Effector memory CD4-positive, alpha-beta T cell (primary cell): ENCODE measurements at regions not wholly inside any gene's neighbourhood (a gene's known extent, or its start where the extent isn't known, plus 50 kb on each side); places are given as distances from the start of the nearest gene placed in this dataset.

Source experiments
- DNase-seq, 3 donors: peaks; one replicate each; pipeline ENCODE4 v3.0.0-alpha.2; 2020
- H3K27ac ChIP-seq: 2 replicates; pipeline ENCODE4 v1.7.0; 2013; ENCODE audit warnings: mild to moderate bottlenecking, low read length, moderate library complexity; ENCODE audit not compliant: insufficient read depth, poor library complexity, severe bottlenecking
- H3K27me3 ChIP-seq: replicated peaks from 2 replicates; pipeline ENCODE4 v1.7.0; 2013; ENCODE audit warnings: mild to moderate bottlenecking, low read length; ENCODE audit not compliant: insufficient read depth, control insufficient read depth, poor library complexity, severe bottlenecking
- H3K36me3 ChIP-seq: 2 replicates; pipeline ENCODE4 v1.7.0; 2013; ENCODE audit warnings: mild to moderate bottlenecking, low read length, moderate library complexity; ENCODE audit not compliant: control insufficient read depth, insufficient read depth
- H3K4me1 ChIP-seq: 2 replicates; pipeline ENCODE4 v1.7.0; 2013; ENCODE audit warnings: low read length, mild to moderate bottlenecking; ENCODE audit not compliant: control insufficient read depth, insufficient read depth, poor library complexity, severe bottlenecking
- H3K4me3 ChIP-seq: 2 replicates; pipeline ENCODE4 v1.7.0; 2013; ENCODE audit warnings: low read length, low read depth, mild to moderate bottlenecking; ENCODE audit not compliant: insufficient read depth, poor library complexity, severe bottlenecking
- H3K9me3 ChIP-seq: 2 replicates; pipeline ENCODE4 v1.7.0; 2013; ENCODE audit warnings: mild to moderate bottlenecking, low read length, moderate library complexity; ENCODE audit not compliant: control insufficient read depth

DNA sequence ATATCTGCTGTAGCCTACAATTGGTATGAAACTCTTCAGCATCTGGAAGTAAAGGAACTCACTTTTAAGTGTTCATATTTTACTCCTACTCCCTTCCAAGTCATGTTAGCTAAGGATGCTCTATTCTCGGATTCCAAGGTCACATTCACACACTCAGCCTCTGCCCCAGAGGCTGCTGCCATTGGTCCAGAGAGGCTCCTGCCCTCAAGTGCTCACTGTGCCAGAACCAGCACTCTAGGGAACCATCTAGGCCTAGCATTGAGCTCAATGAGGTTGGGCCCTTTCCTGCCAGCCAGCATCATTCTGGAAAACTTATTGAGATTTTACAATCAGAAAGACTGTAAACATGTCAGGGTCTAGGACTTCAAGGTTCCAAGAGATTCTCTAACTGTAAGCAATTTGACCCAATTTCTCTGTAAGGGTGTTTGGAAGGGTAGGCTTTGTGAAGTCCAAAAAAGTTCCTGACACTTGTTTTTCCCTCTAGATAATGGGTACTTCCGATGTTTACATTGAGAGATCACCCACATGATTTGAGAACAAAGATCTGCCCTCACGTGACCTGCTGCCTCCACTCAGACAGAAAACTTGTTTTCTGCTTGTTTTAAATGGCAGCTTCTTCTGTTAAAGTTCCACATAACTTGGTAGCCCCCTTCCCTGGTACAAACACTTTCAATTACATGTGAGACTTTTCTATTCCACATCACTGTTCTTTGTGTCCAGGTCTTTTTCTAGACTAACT, 94.9 kb downstream of the MAB21L3 start:
- Histone ChIP-seq H3K27me3 (no peaks in the 10 kb centered on the region), H3K4me1 (no peaks in the 10 kb centered on the region), H3K36me3 (no peaks in the 10 kb centered on the region), H3K9me3 (no peaks in the 10 kb centered on the region), H3K4me3 (no peak overlapping the region), H3K27ac (no peak overlapping the region)
- no peak for DNase-seq

DNA sequence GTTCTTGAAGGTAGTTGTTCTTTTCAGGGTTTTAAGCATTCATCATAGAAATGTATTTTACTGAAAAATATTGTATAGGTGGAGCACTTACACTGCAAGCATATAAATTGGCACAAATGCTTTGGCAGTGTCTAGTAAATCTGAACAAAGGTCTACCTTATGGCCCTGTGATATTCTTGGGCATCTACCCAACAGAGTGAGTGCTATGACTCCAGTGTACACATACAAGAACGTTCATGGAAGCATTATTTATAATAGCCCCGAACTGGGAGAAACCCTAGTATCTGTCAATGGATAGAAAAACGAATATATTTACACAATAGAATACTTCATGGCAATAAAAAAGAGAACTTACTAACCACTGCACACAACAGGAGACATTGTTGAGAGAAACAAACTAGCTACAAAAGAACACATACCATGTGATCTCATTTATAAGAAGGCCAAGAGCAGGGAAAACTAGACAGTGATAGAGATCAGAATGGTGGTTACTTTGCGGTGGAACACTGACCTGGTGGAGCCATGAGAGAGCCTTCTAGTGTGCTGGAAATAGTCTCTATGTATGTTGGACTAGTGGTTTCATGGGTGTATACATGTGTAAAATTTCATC, 96.0 kb downstream of the MAB21L3 start:
- DNase-seq, result no peak
- H3K9me3 ChIP-seq, result no peaks in the 10 kb centered on the region
- no peak overlapping the region for H3K4me3 ChIP-seq
- no peaks in the 10 kb centered on the region for H3K4me1 ChIP-seq
- H3K36me3 ChIP-seq, result no peaks in the 10 kb centered on the region
- H3K27ac ChIP-seq, result no peak overlapping the region
- H3K27me3 ChIP-seq, result no peaks in the 10 kb centered on the region

DNA sequence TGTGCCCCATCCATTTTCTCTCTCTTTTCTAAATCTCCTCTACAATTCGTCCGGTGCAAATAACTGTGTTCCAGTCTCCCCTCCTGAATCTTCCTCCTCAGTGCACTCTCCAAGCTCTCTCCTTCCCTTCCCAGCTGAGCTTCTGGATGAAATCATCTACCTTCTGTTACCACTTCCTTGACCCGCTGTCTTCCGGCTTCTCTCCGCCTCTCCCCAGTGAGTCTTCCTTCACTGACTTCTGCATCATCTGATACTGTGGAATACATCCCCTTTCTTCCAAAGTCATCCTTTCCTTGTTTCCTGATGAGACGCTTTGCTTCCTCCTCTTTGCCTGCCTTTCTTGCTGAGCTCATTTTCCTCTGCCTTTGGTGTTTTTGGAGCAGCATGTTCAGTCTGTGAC, 96.9 kb downstream of the MAB21L3 start:
- H3K4me1 ChIP-seq, result no peaks in the 10 kb centered on the region
- no peaks in the 10 kb centered on the region for H3K27me3 ChIP-seq
- DNase-seq, result no peak
- H3K4me3 ChIP-seq, result no peak overlapping the region
- no peak overlapping the region for H3K27ac ChIP-seq
- H3K9me3 ChIP-seq, result no peaks in the 10 kb centered on the region
- H3K36me3 ChIP-seq, result no peaks in the 10 kb centered on the region

DNA sequence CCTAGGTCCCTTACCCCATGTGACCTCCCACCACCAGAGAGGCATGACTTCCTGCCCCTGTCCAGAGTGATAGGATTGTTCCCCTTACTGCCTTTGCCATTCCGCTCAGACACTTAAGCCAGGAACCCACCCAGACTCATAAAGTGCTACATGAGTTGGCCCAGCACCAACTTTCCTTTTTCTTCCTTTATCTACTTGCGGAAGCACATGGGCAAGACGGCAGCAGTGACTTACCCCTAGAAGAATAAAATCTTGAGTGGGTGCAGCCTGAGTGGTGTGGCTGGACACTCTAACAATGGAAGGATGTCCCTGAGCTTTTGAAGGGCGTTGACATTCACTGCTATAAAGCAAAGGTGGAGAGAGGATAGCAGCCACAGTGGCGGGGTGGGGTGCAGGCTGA, 100.1 kb downstream of the MAB21L3 start:
- no peak for DNase-seq
- Histone ChIP-seq H3K36me3 (no peaks in the 10 kb centered on the region), H3K4me1 (no peaks in the 10 kb centered on the region), H3K4me3 (no peak overlapping the region), H3K9me3 (no peaks in the 10 kb centered on the region), H3K27me3 (no peaks in the 10 kb centered on the region), H3K27ac (no peak overlapping the region)

DNA sequence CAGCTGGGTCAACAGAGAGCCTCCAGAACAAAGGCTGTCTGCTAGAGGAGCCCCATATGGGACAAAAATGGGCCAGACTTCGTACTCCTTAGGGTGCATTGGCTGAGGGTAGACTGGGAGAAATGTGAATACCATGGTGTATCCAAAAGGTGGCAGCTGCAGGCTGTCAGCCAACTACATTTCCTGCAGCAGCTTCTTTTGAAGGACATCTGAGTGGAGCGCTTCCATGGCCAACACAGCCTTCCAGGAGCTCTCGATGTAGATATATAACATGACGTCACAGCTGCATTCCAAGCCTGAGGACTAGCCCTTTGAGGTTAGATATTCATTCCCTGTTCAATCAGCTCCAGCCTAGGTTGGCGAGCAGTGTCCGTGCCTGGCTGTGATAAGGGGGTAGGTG, 107.7 kb downstream of the MAB21L3 start:
- Histone ChIP-seq H3K4me1 (no peaks in the 10 kb centered on the region), H3K9me3 (no peaks in the 10 kb centered on the region), H3K36me3 (no peaks in the 10 kb centered on the region), H3K27me3 (no peaks in the 10 kb centered on the region), H3K4me3 (no peak overlapping the region), H3K27ac (no peak overlapping the region)
- no peak for DNase-seq

DNA sequence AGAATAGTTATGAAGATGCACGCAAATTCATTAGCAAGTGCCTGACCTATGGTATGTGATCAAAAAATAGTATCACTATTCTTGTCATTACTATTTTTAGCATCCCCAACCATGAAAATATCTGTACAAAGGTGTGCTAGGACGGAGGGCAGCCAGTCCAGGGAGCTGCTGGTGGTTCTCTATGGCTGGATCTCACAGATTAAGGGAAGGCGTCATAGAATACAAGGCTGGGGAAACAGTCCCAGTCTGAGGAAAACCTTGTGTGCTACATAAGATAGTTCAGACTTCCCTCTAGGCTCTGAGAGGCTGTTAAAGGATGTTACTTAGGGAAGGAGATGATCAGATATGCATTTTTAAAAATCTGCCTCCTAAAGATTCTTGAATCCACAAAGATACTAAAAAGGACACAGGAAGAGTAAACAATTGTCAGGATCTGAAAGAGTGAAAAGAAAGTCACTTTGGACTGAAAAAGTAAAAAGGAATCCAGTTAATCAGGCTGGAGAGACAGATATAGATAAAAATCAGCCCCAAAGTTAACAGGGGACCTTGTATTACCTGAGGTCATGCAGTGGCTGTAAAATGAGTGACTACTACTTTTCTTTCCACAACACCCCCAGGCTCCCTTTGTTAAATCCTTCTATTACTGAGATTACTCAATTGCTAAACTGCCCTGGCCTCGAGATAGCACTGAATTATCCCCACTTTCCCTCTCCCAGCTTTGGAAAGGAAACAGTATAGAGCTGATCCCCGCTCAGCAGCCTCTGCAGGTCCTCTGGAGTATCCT, 108.6 kb downstream of the MAB21L3 start:
- Histone ChIP-seq H3K27me3 (no peaks in the 10 kb centered on the region), H3K27ac (no peak overlapping the region), H3K4me1 (no peaks in the 10 kb centered on the region), H3K4me3 (no peak overlapping the region), H3K36me3 (no peaks in the 10 kb centered on the region), H3K9me3 (no peaks in the 10 kb centered on the region)
- no peak for DNase-seq

DNA sequence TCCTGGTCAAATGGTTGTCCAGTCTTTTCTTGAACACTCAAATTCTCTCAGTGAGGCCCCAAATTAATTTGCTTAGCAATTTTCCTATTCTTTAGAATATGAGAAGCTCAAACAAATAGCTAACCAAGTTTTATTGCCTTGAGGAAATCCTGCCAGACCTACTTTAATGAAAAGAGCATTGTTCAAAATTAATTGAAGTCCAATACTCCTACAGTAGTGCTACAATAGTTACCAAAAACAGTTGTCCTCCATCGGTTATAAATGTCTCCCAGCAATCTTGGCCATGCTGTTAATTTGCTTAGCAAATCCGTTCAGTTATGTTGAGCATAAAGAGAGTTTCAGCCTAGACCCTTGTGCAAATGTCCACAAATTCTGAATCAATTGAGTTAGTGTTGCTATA, 112.9 kb downstream of the MAB21L3 start:
- no peak for DNase-seq
- no peaks in the 10 kb centered on the region for H3K4me1 ChIP-seq
- no peaks in the 10 kb centered on the region for H3K27me3 ChIP-seq
- no peak overlapping the region for H3K27ac ChIP-seq
- H3K9me3 ChIP-seq, result no peaks in the 10 kb centered on the region
- no peaks in the 10 kb centered on the region for H3K36me3 ChIP-seq
- no peak overlapping the region for H3K4me3 ChIP-seq

DNA sequence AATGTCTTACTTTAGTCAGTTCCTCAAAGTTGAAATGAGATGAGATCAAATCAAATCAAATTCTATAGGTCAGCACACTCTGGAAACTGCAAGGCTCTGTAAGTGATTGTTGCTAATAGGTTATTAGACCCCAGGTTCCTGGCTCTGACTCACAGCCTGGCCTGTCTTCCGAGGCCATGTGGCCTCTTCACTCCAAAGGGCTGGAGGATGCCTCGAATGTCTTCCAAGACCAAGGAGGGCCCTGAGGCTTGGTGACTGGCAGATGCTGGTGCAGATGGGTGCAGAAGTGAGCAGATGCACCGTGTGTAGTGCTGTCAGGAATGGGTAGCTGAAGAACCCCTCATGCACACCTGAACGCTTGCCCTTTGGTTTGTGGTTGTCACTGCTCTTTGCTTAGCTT, 113.4 kb downstream of the MAB21L3 start:
- DNase-seq, result no peak
- Histone ChIP-seq H3K27me3 (no peaks in the 10 kb centered on the region), H3K4me3 (no peak overlapping the region), H3K4me1 (no peaks in the 10 kb centered on the region), H3K9me3 (no peaks in the 10 kb centered on the region), H3K27ac (no peak overlapping the region), H3K36me3 (no peaks in the 10 kb centered on the region)

DNA sequence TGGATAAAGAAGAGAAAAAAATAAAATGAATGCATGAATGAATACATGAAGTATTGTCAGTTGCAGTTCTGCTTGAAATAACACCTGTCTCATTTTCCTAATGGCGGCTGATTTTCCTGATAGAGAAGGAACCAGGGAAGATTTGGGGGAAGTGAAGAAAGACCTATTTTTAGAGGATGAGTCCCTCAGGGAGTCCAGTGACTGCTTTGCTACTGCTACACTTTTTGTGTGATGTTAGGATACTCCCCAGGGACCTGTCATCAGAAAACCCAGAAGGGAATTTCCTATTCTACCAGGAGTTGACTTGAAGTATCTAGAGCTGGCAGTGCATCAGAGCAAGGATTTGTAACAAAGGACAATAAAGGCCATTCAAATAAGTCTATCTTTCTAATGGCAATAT, 114.8 kb downstream of the MAB21L3 start:
- no peak for DNase-seq
- Histone ChIP-seq H3K4me1 (no peaks in the 10 kb centered on the region), H3K27ac (no peak overlapping the region), H3K9me3 (no peaks in the 10 kb centered on the region), H3K4me3 (no peak overlapping the region), H3K27me3 (no peaks in the 10 kb centered on the region), H3K36me3 (no peaks in the 10 kb centered on the region)

DNA sequence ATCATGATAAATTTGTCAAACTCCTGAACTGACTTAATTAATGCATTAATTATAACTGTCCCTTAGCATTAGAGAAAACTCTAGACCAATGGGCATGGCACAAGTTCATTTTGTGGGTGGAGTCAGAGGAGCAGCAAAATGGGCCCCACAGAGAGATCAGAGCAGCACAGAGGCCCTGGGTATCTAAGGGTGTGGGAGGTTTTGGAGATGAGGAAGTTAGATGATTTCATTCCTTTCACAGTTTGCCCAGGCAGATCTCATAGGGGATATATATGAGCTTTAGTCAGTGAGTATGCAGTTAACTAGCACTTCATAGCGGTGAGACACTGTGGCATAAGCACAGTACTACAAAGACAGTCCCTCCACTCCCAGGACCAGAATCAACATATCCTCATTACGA, 117.3 kb downstream of the MAB21L3 start:
- Histone ChIP-seq H3K27ac (no peak overlapping the region), H3K4me1 (no peaks in the 10 kb centered on the region)
- no peak for DNase-seq

More for the DNA sequence above, 117.3 kb downstream of the MAB21L3 start:
- H3K9me3 ChIP-seq, result no peaks in the 10 kb centered on the region
- H3K36me3 ChIP-seq, result no peaks in the 10 kb centered on the region
- no peaks in the 10 kb centered on the region for H3K27me3 ChIP-seq
- H3K4me3 ChIP-seq, result no peak overlapping the region
